ENCODE measurements at regions not wholly inside any gene's neighbourhood (a gene's known extent, or its start where the extent isn't known, plus 50 kb on each side); places are given as distances from the start of the nearest gene placed in this dataset.
"Not testable (repeated sequence)": the region's sequence is repeated elsewhere in the genome, so short reads cannot be mapped to it uniquely, and the experiment has no call there.

DNA sequence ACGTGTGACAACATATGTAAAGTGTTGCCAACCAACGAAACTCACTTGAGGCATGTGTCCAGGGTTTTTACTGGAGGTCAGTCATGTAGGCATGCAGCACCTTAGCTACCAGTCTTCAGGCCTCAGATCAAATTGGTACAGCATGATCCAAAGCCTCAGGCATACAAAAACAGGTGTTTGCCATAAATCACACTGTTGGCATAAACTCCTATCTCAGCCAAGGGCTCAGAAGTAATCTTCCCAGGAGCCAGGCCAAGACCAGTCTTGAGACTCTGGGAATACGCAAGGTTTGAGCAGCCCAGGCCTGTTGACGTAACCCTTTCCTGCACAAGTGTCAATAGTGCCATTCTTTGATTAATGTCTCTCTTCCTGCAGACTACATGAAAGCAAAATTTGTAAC lies 163.5 kb downstream of the PRL start:
- no peak for DNase-seq (ENCODE audit: low spot score)
- H3K27ac Mint-ChIP-seq, result no peak overlapping the region
- peaks cover 7% of the 10 kb centered on the region for H3K9me3 Mint-ChIP-seq
- intact Hi-C loops (cut with micrococcal nuclease), result no loop called here
- H3K36me3 Mint-ChIP-seq (ENCODE audit: low read depth), result no peaks in the 10 kb centered on the region
- no peaks in the 10 kb centered on the region for H3K4me1 Mint-ChIP-seq (ENCODE audit: low read depth)
- H3K4me3 Mint-ChIP-seq, result no peak overlapping the region
- no peaks in the 10 kb centered on the region for H3K27me3 Mint-ChIP-seq (ENCODE audit: insufficient read depth)

DNA sequence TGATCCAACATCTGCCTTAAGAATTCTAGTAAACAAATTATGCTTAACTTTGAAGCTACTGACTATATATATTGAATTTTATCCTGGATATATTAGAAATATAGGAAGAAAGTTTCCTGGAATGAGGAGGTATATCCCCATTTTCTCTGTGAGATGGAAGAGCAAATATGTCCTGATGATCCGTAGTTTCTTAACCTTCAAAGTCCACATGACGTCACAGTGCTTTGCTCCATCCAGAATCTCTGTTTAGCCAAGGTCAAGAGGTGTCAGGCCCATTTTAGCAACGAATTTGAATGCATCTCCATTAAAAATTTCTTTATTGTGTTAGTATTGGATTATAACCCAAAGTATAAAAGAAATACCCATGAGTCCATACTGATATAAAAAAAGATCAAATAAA lies 162.5 kb downstream of the PRL start:
- Mint-ChIP-seq H3K4me1 (ENCODE audit: low read depth) (no peaks in the 10 kb centered on the region), H3K36me3 (ENCODE audit: low read depth) (no peaks in the 10 kb centered on the region), H3K27ac (no peak overlapping the region), H3K9me3 (peaks cover 7% of the 10 kb centered on the region), H3K4me3 (no peak overlapping the region), H3K27me3 (ENCODE audit: insufficient read depth) (no peaks in the 10 kb centered on the region)
- DNase-seq (ENCODE audit: low spot score), result no peak
- intact Hi-C loops (cut with micrococcal nuclease), result no loop called here

GRCh38 chr6:22135395-22135794 lies 161.4 kb downstream of the PRL start:
- Mint-ChIP-seq H3K27me3 (ENCODE audit: insufficient read depth) (peaks cover 2% of the 10 kb centered on the region), H3K9me3 (peaks cover 7% of the 10 kb centered on the region), H3K27ac (no peak overlapping the region), H3K36me3 (ENCODE audit: low read depth) (no peaks in the 10 kb centered on the region), H3K4me1 (ENCODE audit: low read depth) (no peaks in the 10 kb centered on the region), H3K4me3 (no peak overlapping the region)
- intact Hi-C loops (cut with micrococcal nuclease), result no loop called here
- DNase-seq (ENCODE audit: low spot score), result no peak

DNA sequence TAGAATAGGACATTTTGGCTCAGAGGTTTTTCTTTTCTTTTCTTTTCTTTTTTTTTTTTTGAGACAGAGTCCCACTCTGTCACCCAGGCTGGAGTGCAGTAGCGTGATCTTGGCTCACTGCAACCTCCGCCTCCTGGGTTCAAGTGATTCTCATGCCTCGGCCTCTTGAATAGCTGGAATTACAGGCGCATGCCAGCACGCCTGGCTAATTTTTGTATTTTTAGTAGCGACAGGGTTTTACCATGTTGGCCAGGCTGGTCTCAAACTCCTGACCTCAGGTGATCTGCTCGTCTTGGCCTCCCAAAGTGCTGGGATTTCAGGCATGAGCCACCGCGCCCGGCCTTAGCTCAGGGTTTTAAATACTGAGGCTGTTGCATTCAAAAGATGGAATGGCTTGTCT lies 156.1 kb downstream of the PRL start:
- H3K27ac Mint-ChIP-seq; H3K4me1 Mint-ChIP-seq (ENCODE audit: low read depth); H3K27me3 Mint-ChIP-seq (ENCODE audit: insufficient read depth); H3K9me3 Mint-ChIP-seq; H3K36me3 Mint-ChIP-seq (ENCODE audit: low read depth); H3K4me3 Mint-ChIP-seq; intact Hi-C loops (cut with micrococcal nuclease); DNase-seq (ENCODE audit: low spot score): not testable (repeated sequence)

DNA sequence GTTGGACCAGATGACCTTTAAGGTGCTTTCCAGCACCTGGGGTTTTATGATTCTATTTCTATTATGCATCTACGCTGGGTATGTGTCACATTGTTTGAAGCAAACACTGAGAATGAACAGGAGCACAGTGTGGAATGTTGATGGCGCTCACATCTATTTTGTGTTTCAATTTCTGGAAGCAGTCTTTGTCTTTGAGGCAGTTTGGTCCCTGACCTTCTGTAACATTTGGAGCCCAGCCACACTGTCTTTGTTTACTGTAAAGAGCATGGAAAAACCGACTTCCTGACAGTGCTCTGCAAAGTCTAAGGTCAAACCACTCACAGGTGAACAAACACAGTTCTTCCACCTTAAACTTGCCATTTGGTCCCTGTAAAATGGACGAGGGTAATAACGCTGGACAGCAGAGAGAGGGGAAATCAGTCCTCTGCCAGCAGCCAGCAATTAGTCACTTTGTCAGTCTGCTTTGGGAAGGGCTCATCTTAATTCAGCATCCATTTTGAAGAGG lies 155.5 kb downstream of the PRL start:
- H3K27me3 Mint-ChIP-seq (ENCODE audit: insufficient read depth), result peaks cover 12% of the 10 kb centered on the region
- no peak overlapping the region for H3K27ac Mint-ChIP-seq
- intact Hi-C loops (cut with micrococcal nuclease), result no loop called here
- H3K4me1 Mint-ChIP-seq (ENCODE audit: low read depth), result no peaks in the 10 kb centered on the region
- H3K4me3 Mint-ChIP-seq, result no peak overlapping the region
- H3K9me3 Mint-ChIP-seq, result no peaks in the 10 kb centered on the region
- DNase-seq (ENCODE audit: low spot score), result no peak
- H3K36me3 Mint-ChIP-seq (ENCODE audit: low read depth), result no peaks in the 10 kb centered on the region

DNA sequence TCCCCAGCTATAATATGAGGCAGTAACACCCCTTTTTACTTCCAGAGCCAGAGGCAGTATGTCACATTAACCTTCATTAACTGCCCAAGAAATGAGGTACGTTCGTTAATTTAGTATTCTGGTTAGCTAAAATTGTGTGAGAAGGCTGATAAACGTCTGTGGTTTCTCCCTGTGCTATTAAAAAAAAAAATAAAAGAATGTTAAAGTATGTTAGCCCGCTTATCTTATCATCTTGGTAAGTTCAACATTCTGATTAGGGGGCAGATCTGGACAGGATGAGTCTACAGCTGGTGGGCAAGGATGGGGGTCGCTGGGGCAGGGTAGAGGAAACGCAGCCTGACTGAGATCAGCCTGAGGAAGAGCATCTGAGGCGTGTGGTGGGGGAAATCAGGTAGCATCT lies 154.0 kb downstream of the PRL start:
- Mint-ChIP-seq H3K27ac (no peak overlapping the region), H3K4me1 (ENCODE audit: low read depth) (peaks cover 13% of the 10 kb centered on the region), H3K4me3 (no peak overlapping the region), H3K36me3 (ENCODE audit: low read depth) (no peaks in the 10 kb centered on the region), H3K27me3 (ENCODE audit: insufficient read depth) (peaks cover 17% of the 10 kb centered on the region), H3K9me3 (no peaks in the 10 kb centered on the region)
- no peak for DNase-seq (ENCODE audit: low spot score)
- intact Hi-C loops (cut with micrococcal nuclease), result no loop called here

DNA sequence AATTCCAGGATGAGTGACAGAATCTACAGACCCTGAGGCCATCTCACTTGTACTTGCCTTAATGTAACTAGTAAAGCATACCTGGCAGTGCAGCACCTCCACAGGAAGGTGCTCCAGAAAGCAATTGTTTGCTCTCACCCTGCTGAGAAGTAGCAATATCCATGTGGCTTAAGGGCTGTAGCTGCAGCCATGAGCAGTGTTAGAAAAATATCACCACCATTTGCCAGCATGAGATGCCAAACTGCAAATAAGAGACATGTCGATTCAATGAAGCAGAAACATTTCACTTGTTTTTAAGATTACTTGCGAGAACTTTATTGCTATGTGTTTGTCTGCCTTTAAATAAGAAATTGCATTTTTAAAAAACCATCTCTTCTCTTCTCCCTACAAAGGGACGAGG lies 151.5 kb downstream of the PRL start:
- Mint-ChIP-seq H3K4me3 (no peak overlapping the region), H3K4me1 (ENCODE audit: low read depth) (peaks cover 20% of the 10 kb centered on the region), H3K9me3 (no peaks in the 10 kb centered on the region), H3K27me3 (ENCODE audit: insufficient read depth) (peaks cover 26% of the 10 kb centered on the region), H3K36me3 (ENCODE audit: low read depth) (no peaks in the 10 kb centered on the region), H3K27ac (no peak overlapping the region)
- DNase-seq (ENCODE audit: low spot score), result no peak
- intact Hi-C loops (cut with micrococcal nuclease), result loop anchor here (5.0 kb wide), 1 partner anchor 548 kb away; no protein-coding TSS in a partner anchor

DNA sequence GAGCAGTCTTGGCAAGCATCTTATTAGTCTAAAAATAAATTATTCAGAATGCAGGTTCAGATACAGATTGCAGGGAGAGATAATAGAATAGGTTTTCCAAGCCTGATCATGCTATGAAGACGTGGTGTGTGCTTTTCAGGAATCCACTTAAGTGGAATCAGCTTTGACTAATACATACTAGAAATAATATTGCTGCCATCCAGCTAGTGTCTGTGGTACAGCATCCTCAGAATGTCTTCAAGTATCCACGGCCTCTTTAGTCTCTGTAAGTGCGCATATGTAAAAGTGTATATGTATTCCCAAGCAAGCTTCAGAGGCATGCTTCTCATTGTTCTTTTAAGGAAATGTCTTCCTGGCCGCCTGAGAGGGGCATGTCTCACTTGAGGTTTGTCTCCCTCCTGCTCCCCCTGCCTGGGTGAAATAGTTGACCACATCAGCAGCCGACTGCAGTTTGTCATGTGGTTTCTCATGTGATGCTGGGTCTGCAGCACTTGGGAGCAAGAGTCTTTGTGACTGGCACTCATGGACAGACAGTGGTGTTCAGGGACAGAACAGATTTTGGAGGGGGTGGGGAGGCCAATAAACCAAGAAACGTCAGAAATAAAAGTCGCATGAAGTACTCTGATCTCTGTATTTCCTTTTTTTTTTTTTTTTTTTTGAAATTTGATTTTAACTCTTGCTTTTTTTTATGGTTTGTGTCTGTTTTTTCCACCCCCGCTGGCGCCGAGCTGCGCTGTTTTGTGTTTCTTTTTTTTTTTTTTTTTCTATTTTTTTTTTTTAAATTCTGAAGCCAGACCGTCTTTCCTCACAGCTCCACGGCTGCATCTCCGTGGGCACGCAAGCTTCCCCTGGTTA lies 150.8 kb downstream of the PRL start:
- Mint-ChIP-seq H3K36me3 (ENCODE audit: low read depth) (no peaks in the 10 kb centered on the region), H3K27me3 (ENCODE audit: insufficient read depth) (peaks cover 26% of the 10 kb centered on the region), H3K4me1 (ENCODE audit: low read depth) (peaks cover 20% of the 10 kb centered on the region), H3K27ac (no peak overlapping the region), H3K4me3 (peak overlapping the region; percentile 45), H3K9me3 (no peaks in the 10 kb centered on the region)
- no peak for DNase-seq (ENCODE audit: low spot score)
- intact Hi-C loops (cut with micrococcal nuclease), result loop anchor here (5.0 kb wide), 1 partner anchor 549 kb away; no protein-coding TSS in a partner anchor

DNA sequence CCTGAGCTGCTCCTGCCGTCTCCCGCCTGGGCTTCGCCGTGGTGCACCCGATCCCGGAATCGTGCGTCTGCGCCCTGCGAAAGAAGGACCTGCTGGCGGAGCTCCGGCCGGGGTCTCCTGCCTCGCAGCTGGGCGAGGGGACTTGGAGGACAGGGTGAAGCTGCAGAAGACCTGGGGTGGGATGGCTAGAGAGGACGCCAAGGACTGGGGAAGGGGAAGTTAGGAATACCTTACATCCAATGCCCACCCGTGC lies 150.2 kb downstream of the PRL start:
- Mint-ChIP-seq H3K27ac (no peak overlapping the region), H3K27me3 (ENCODE audit: insufficient read depth) (peaks cover 26% of the 10 kb centered on the region), H3K36me3 (ENCODE audit: low read depth) (no peaks in the 10 kb centered on the region), H3K4me1 (ENCODE audit: low read depth) (peaks cover 20% of the 10 kb centered on the region), H3K4me3 (peak overlapping the region; percentile 80), H3K9me3 (no peaks in the 10 kb centered on the region)
- intact Hi-C loops (cut with micrococcal nuclease), result loop anchor here (5.0 kb wide), 1 partner anchor 549 kb away; no protein-coding TSS in a partner anchor
- DNase-seq (ENCODE audit: low spot score), result no peak

DNA sequence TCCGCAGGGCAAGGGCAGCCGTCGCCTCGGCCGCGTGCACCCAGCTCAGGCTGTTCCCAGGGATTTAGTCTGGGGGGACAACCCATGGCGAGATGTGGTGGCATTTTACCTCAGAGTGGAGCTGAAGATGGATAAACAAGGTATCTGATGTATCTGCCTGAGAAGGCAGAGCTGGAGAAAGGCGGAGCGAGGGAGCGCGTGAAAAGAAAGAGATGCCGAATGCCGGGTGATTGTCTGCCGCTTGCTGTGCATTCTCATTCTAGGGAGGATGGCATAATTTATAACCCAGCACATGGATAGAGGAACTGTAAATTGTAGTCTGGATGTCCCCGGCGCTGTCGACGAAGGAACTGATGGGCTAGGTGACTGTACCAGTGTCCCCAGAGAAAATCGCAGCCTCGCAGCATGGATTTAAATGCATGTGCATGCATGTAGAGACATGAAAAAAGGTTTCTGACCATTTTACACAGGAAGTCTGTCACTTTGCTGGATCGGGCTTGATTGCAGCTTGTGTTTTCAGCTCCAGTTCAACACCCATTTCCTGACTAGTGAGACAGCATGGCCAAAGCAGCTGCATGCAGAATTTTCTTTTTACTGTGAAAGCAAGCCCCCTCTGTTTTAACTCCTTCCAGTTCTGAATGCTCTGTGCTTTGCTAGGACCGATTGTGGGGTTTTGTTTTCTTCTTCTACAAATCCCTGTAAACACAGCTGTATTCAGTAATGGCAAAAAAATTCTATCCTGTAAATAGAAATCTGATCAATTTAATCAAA lies 149.7 kb downstream of the PRL start:
- H3K9me3 Mint-ChIP-seq, result no peaks in the 10 kb centered on the region
- H3K4me1 Mint-ChIP-seq (ENCODE audit: low read depth), result peaks cover 20% of the 10 kb centered on the region
- intact Hi-C loops (cut with micrococcal nuclease), result loop anchor here (5.0 kb wide), 1 partner anchor 550 kb away; no protein-coding TSS in a partner anchor
- peak overlapping the region; percentile 80 for H3K4me3 Mint-ChIP-seq
- no peak for DNase-seq (ENCODE audit: low spot score)
- H3K27ac Mint-ChIP-seq, result no peak overlapping the region
- peaks cover 26% of the 10 kb centered on the region for H3K27me3 Mint-ChIP-seq (ENCODE audit: insufficient read depth)
- no peaks in the 10 kb centered on the region for H3K36me3 Mint-ChIP-seq (ENCODE audit: low read depth)

- H3K9me3 Mint-ChIP-seq, result no peaks in the 10 kb centered on the region
- no peak overlapping the region for H3K27ac Mint-ChIP-seq
- no peak for DNase-seq (ENCODE audit: low spot score)
- intact Hi-C loops (cut with micrococcal nuclease), result loop anchor here (5.0 kb wide), 1 partner anchor 551 kb away; no protein-coding TSS in a partner anchor
- H3K4me1 Mint-ChIP-seq (ENCODE audit: low read depth), result peaks cover 20% of the 10 kb centered on the region
- H3K4me3 Mint-ChIP-seq, result no peak overlapping the region
- H3K36me3 Mint-ChIP-seq (ENCODE audit: low read depth), result no peaks in the 10 kb centered on the region
- peaks cover 26% of the 10 kb centered on the region for H3K27me3 Mint-ChIP-seq (ENCODE audit: insufficient read depth)
Observed at GRCh38 chr6:22147921-22148776, 148.7 kb downstream of the PRL start.

GRCh38 chr6:22149096-22149495 lies 147.7 kb downstream of the PRL start:
- no peak overlapping the region for H3K27ac Mint-ChIP-seq
- no peaks in the 10 kb centered on the region for H3K9me3 Mint-ChIP-seq
- H3K27me3 Mint-ChIP-seq (ENCODE audit: insufficient read depth), result peaks cover 26% of the 10 kb centered on the region
- peaks cover 20% of the 10 kb centered on the region for H3K4me1 Mint-ChIP-seq (ENCODE audit: low read depth)
- H3K36me3 Mint-ChIP-seq (ENCODE audit: low read depth), result no peaks in the 10 kb centered on the region
- DNase-seq (ENCODE audit: low spot score), result no peak
- no peak overlapping the region for H3K4me3 Mint-ChIP-seq
- intact Hi-C loops (cut with micrococcal nuclease), result loop anchor here (5.0 kb wide), 1 partner anchor 552 kb away; no protein-coding TSS in a partner anchor
